ENCODE measurements at regions not wholly inside any gene's neighbourhood (a gene's known extent, or its start where the extent isn't known, plus 50 kb on each side); places are given as distances from the start of the nearest gene placed in this dataset.

DNA sequence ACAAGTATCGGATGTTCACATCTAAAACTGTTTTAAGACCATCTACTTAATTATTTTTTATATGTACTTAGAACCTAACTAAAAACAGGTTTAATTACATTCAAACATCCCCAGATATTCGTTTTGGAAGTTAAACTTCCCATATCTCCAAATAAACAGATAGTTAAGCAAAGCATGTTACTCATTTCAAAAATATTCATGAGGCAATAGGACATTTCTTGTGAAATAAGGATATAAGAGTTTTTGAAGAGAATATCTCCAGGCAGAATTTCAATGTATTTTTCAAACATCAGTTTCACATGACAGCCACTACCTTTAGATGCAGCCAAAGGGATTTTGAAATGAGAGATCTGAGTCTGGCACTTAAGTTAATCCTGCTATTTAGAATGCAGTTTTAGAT lies 697.5 kb downstream of the SLITRK1 start:
- TF ChIP-seq, protein P1, sequence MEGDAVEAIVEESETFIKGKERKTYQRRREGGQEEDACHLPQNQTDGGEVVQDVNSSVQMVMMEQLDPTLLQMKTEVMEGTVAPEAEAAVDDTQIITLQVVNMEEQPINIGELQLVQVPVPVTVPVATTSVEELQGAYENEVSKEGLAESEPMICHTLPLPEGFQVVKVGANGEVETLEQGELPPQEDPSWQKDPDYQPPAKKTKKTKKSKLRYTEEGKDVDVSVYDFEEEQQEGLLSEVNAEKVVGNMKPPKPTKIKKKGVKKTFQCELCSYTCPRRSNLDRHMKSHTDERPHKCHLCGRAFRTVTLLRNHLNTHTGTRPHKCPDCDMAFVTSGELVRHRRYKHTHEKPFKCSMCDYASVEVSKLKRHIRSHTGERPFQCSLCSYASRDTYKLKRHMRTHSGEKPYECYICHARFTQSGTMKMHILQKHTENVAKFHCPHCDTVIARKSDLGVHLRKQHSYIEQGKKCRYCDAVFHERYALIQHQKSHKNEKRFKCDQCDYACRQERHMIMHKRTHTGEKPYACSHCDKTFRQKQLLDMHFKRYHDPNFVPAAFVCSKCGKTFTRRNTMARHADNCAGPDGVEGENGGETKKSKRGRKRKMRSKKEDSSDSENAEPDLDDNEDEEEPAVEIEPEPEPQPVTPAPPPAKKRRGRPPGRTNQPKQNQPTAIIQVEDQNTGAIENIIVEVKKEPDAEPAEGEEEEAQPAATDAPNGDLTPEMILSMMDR (IDR thresholded peaks at IDR 0.05), result no peak
- TF ChIP-seq POLR2A (IDR thresholded peaks at IDR 0.05), result no peak
